PC-9 (cell line): ENCODE measurements at regions not wholly inside any gene's neighbourhood (a gene's known extent, or its start where the extent isn't known, plus 50 kb on each side); places are given as distances from the start of the nearest gene placed in this dataset.

ENCODE experiments used
- EZH2 ChIP-seq: fragments of 200-600 bp; sonication (generic); IDR thresholded peaks from 2 replicates; pipeline ENCODE4 v1.8.0; 2017; ENCODE audit warnings: antibody characterized with exemption, low read depth
- TF ChIP-seq, protein P1 (sequence below): fragments of 200-600 bp; sonication (generic); conservative IDR thresholded peaks from 2 replicates; pipeline ENCODE4 v1.6.1; 2017; ENCODE audit warnings: mixed run types, antibody characterized with exemption, mild to moderate bottlenecking, moderate library complexity

DNA sequence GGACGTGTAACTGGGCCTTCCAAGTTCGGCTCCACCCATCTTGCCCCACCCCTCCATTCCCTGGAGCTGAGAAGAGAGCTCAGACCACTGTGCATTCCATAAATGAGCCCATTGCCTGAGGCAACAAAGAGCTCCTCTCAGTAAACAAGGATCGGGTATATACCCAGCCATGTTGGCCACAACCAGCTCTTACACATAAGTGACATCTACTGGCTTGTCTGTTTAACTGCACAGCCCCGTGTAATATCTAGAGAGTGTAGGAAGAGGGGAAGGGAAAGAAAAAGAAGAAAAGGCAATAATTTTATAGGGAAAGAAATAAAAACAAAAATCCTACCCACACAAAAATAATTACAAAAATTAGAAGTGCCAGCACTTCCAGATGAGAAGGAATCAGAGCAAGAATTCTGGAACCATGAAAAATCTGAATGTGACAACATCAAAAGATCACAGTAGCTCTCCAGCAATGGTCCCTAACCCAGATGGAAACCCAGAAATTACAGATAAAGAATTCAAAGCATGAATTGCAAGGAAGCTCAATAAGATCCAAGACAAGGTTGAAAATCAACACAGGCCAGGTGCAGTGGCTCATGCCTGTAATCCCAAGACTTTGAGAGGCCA, 308.1 kb downstream of the RPAP3 start:
- TF ChIP-seq, protein P1, sequence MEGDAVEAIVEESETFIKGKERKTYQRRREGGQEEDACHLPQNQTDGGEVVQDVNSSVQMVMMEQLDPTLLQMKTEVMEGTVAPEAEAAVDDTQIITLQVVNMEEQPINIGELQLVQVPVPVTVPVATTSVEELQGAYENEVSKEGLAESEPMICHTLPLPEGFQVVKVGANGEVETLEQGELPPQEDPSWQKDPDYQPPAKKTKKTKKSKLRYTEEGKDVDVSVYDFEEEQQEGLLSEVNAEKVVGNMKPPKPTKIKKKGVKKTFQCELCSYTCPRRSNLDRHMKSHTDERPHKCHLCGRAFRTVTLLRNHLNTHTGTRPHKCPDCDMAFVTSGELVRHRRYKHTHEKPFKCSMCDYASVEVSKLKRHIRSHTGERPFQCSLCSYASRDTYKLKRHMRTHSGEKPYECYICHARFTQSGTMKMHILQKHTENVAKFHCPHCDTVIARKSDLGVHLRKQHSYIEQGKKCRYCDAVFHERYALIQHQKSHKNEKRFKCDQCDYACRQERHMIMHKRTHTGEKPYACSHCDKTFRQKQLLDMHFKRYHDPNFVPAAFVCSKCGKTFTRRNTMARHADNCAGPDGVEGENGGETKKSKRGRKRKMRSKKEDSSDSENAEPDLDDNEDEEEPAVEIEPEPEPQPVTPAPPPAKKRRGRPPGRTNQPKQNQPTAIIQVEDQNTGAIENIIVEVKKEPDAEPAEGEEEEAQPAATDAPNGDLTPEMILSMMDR, result peak; percentile 77
- TF ChIP-seq EZH2, result no peak
